Keratinocyte (primary cell): ENCODE measurements at regions not wholly inside any gene's neighbourhood (a gene's known extent, or its start where the extent isn't known, plus 50 kb on each side); places are given as distances from the start of the nearest gene placed in this dataset.

Experiments
- EZH2 ChIP-seq: IDR thresholded peaks from one replicate; pipeline ENCODE4 v1.6.1; 2012; ENCODE audit warnings: inconsistent platforms, mild to moderate bottlenecking, low read length, moderate library complexity
- TF ChIP-seq, protein P1 (sequence below), 3 experiments: IDR thresholded peaks in 1 of 3; conservative IDR thresholded peaks in 1 of 3; optimal IDR thresholded peaks in 1 of 3; 2 replicates in 2 of 3; 3 replicates in 1 of 3; pipeline versions ENCODE3 to v1.5.1; 2011; ENCODE audit warnings: low read length in 3 of 3, mild to moderate bottlenecking in 3 of 3, moderate library complexity in 2 of 3, control low read depth in 1 of 3, inconsistent platforms in 1 of 3; ENCODE audit not compliant: insufficient read depth in 2 of 3; ENCODE audit errors: extremely low read depth in 1 of 3

DNA sequence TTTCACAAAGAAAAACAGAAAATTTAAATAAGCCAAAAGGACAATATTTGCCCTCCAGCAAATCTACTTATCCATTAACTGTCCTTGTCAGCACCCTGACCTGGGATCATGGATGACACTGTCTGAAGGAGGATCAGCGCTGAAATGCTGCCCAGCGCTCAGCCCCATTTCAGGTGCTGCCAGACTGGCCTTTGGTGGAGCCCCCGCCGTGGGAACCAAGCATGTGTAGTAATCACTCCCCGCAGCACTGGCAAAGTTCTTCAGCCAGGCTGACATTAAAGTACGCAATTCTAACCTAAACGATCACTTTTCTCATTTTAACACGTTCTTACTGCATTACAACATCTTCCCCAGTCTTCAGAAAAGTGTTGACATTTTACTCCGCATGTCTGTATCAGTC is 108.6 kb upstream of the GPC1 start:
- TF ChIP-seq, protein P1, sequence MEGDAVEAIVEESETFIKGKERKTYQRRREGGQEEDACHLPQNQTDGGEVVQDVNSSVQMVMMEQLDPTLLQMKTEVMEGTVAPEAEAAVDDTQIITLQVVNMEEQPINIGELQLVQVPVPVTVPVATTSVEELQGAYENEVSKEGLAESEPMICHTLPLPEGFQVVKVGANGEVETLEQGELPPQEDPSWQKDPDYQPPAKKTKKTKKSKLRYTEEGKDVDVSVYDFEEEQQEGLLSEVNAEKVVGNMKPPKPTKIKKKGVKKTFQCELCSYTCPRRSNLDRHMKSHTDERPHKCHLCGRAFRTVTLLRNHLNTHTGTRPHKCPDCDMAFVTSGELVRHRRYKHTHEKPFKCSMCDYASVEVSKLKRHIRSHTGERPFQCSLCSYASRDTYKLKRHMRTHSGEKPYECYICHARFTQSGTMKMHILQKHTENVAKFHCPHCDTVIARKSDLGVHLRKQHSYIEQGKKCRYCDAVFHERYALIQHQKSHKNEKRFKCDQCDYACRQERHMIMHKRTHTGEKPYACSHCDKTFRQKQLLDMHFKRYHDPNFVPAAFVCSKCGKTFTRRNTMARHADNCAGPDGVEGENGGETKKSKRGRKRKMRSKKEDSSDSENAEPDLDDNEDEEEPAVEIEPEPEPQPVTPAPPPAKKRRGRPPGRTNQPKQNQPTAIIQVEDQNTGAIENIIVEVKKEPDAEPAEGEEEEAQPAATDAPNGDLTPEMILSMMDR (optimal IDR thresholded peaks at IDR 0.05 in 1 of 3, IDR thresholded peaks at IDR 0.05 in 1 of 3, conservative IDR thresholded peaks at IDR 0.05 in 1 of 3; ENCODE audit: extremely low read depth in 1 of 3, insufficient read depth in 2 of 3, low read length in 3 of 3): no peak
- no peak for TF ChIP-seq EZH2
